Suppressor macrophage treated with lipopolysaccharide for 4 hours (primary cell): ENCODE measurements at regions not wholly inside any gene's neighbourhood (a gene's known extent, or its start where the extent isn't known, plus 50 kb on each side); places are given as distances from the start of the nearest gene placed in this dataset.
"Not testable (repeated sequence)": the region's sequence is repeated elsewhere in the genome, so short reads cannot be mapped to it uniquely, and the experiment has no call there.

ENCODE experiments used
- DNase-seq: peaks from one replicate; pipeline ENCODE4 v3.0.0-alpha.2; 2020

- no peak for DNase-seq
Observed at GRCh38 chr6:43932259-43933147, 162.5 kb downstream of the VEGFA start.

DNA sequence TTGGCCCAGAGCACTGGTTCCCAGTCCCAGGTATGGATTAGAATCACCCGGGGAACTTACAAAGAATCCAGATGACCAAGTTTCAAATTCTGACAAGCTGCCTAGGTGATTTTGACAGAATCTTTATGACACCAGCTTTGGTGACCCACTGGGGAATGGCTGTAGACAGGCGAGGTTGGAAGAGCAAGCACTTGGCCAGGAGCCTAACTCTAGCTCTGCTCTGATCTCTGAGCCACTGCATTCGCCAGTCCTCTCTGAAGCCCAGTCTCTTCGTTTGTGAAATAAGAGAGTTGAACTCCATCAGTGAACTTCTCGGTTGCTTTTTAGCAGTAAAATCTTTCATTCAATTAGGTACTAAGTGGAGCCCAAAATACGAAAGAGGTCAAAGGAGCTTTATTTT, 161.2 kb downstream of the VEGFA start:
- no peak for DNase-seq

GRCh38 chr6:43930440-43931154, 160.6 kb downstream of the VEGFA start:
- DNase-seq, result no peak

DNA sequence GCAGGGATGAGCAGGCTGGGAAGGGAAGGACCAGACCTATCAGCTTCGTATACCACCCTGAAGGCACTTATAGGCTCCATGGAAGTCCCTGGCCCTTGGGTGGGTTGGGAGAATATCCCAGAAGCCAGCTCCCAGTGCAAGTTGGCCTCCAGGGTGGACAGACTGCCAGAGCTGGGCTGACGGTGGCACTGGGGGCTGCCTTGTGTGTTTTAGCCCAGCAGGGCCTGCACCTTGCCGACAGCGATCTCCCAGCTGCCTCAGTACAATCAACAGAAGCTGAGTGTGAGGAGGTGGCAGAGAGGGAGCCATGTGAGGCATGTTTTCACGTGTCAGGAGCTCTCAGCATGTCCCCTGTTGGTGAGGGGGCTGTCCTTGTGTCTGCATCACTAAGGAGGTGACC, 159.5 kb downstream of the VEGFA start:
- DNase-seq, result no peak

DNA sequence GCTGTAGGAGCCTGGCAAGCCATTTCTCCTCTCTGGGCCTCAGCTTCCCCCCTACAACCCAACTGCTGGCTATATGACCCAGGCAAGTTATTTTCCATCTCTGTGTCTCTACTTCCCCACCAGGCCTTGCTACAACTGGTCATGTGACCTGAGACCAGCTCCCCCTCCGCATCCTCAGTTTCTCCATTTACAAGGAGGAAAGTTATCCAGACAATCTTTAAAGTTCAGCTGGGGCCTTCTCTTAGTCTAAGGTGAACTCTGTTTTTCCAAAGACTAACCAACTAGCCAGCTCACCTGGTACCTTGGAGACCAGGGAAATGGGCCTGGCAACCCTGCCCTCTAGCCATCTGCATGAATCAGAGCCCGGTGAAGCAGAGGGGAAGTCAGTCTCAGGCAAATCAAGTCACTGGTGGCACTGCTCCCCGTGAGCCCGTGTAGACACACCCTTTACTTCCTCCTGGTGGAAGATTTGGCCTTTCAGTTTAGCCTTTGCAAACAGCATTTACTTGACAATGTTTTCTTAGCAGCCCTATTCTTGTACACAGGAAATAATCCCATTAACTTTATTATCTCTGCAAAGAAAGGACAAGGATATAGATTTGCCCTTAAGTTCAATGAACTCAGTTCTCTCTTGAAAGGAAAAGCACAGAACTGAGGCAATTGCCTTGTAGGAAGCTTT, 157.7 kb downstream of the VEGFA start:
- DNase-seq, result peak; percentile 55

- DNase-seq, result peak; percentile 65
Observed at GRCh38 chr6:43926634-43927531, 156.9 kb downstream of the VEGFA start.

DNA sequence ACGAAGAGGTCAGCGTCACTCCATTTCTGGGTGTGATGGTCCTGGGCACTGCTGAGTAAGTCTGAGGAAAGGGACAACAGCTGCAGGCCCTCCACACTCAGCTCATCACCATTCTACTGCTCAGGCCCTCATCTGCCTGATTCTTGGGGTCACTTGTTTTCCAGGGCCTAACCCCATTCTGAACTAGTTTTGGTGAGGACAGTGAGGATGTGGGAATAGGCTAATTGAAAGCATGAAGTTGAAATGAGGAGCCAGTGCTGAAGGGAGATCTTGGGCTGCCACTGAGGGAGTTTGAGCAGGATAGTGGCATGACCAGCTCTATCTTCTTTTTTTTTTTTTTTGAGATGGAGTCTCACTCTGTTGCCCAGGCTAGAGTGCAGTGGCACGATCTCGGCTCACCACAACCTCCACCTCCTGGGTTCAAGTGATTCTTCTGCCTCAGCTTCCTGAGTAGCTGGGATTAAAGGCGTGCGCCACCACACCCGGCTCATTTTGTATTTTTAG, 155.7 kb downstream of the VEGFA start:
- not testable (repeated sequence) for DNase-seq

DNA sequence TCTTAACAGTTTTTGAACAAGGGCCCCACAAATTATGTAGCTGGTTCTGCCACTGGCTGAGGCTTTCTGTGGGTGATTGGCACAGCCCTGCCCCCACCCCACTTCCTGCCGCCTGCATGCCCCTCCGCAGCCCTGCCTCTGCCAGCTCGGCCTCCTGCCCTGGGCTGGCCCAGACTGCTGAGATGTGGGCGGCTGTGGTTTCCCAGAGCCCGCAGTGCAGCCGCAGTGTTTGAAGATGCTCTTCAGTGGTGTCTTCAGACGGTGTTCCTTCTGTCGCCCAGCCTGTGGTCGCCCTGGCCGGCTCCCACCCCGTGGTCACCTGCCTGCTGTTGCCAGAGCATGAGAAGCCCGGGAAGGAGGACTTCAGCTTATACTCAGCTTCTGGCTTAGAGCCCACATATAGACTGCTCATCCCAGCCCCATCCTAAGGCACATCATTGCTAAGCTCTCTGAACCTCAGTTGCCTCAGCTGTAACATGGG, 154.3 kb downstream of the VEGFA start:
- peak; percentile 65 for DNase-seq

DNA sequence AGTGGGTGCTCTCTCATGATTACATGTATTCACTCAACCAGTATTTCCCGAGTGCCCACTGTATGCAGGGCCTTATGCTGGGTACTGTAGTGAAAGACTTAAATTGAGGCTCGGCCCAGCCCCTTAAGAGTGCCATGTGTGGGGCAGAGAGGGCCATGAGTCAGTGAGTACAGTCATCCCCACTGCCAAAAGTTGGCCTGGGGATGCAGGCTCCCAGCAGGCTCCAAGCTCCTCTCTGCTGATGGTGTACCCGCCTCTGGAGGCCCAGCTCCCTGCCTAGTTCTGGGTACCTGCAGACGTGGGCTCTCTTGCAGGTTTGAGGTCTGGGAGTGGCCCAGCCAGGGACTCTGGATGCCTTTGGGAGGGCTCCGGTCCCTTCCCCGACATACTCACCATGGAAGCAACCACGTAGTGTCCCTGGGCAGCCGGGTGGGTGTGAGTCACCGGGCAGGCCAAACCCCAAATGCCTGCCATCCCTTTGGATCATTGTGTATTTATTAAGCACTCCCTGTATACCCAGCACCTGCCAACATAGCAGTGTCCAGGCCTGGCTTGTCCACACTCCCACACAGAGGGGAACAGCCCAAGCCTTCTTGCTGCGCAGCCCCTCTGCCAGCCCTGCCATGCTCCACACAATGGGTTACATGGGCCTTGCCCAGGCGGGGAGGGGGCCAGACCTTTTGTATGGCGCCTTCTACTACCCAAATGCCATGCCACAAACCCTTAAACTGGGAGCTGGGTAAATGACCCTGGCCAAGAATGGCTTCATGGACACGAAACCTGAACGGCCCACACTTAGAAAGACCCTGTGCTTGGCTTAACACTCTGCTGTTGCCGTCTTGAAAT, 153.6 kb downstream of the VEGFA start:
- DNase-seq, result peak; percentile 37

- no peak for DNase-seq
Observed at GRCh38 chr6:43922426-43923375, 152.7 kb downstream of the VEGFA start.

DNA sequence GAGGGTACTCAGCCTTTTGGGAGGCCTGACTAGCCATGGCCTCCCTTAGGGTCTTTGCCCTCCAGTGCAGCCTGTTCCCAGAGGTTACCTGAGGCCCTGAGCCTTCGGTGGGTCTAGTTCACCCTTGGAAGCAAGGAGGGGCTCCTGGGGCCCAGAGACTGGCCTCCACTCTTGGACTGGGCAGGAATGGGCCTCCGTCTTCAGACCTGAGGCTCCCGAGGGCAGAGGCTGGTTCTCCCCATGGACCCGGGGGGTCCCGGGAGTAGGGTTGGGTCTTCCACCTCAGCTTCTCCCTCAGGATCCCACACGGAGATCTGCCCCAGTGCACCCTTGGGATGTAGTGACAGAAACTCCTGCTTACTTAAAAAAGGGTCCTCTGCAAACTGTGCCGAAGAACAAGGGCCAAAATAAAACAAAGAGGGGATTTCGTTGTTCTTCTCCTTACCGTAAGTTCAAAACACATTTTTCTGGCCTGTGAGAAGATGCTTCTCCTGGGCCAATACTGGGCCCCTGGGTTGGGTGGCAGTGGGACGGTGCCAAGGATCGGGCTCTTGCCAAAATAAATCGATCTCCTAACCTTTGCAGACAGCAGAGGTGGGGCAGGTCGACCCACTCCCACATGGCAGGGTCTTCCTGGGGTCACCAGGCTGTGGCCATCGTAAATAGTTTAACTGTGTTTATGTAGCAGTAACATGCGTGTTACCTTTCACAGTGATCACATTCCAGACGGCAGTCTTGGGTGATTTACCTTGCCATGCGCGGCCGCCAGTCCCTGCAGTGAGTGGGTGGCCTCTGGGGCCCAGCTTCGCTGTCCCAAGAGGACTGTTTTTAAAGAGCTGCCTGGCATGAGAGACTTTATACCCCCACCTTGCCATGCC, 151.8 kb downstream of the VEGFA start:
- DNase-seq, result no peak

DNA sequence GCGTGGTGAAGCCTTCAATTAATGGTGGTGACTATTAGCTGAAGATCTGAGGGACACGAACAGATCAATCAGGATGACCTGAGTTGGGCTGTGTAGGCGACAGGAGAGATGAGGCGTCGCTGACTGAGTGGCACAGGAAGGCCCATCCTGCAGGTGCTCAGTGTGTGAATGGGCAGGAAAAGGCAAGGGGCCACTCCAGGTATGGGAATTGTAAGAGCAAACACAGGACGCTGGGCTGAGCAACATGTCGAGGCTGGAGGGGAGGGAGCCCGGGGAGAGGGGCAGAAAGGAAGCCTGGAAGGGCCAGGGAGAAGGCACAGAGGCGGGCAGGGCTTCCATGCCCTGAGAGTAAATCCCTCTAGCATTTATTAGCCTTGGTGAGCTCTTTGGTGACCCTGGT, 151.0 kb downstream of the VEGFA start:
- DNase-seq, result no peak

- no peak for DNase-seq
Observed at GRCh38 chr6:43919774-43920173, 149.8 kb downstream of the VEGFA start.

DNA sequence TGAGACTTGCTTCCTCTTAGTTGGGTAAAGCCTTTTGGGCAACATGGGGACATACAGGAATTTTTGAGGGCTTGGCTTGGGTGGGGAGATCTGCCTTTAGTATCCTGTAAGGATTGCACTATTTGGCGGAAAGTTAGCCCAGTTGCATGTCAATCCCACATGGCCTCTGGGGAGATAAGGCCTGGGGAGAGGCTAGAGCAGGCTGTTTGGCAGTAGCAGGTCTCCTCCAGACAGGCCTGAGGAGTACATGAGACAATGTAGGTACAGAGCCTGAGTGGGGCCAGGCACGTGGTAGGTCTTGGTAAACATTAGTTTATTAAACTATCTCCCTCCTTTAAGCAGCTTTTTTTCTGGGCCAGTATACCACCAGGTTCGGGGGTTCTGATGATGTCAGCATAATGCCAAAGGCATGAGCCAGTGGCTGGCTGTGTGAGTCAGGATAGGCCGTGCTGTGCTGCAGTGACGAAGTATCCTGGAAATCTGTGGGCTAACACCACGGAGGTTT, 147.9 kb downstream of the VEGFA start:
- DNase-seq, result peak; percentile 86

DNA sequence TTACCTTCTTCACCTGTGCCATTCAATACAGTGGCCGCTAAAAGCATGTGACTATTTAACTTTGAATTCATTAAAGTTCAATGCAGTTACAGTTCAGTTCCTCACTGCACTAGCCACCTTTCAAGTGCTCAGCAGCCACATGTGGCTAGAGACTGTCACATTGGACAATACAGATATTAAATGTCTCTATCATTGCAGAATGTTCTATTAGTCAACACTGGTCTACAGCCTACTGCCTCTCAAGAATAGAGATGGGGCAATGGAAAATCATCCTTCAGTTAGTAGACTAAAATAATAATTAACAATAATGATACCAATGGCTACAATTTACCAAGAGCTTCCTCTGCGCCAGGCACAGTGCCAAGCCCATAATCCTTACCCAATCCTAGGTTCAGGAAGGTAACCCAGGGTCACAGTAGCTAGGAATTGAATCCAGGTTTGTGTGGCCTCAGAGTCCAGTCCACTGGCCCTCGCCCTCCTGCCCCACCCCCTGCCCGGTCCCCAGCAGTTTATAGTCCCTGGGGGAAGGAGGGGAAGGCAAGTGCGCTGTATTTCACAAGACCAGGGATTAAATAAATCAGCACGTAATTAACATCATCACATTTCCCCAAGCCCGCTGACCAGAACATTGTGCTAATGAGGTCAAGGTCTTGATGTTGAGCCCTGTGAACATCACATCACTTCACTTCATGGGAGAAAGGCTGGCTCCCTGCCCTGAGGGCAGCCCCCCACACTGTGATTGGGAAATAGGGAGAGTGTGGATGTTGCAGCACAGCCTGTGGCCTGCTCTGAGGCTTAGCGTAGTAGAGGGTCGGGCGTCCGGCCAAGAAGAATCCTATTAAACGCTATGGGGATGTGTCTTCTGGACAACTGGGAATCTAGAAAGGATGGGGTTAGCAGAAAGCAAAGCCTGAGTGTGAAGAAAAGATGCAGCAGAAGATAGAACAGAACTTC, 147.2 kb downstream of the VEGFA start:
- peak; percentile 86 for DNase-seq

- DNase-seq, result peak; percentile 87
Observed at GRCh38 chr6:43915986-43916923, 146.2 kb downstream of the VEGFA start.
